HEK293 (cell line): ENCODE measurements at regions not wholly inside any gene's neighbourhood (a gene's known extent, or its start where the extent isn't known, plus 50 kb on each side); places are given as distances from the start of the nearest gene placed in this dataset.
"Not testable (repeated sequence)": the region's sequence is repeated elsewhere in the genome, so short reads cannot be mapped to it uniquely, and the experiment has no call there.

Experiments used
- CTCF ChIA-PET: fragments of 350-600 bp; formaldehyde crosslinking; extraction: SDS; loops from one replicate; lab custom pipeline; 2021; ENCODE audit warnings: antibody characterized with exemption; lab: Yijun Ruan, JAX
- POLR2A ChIA-PET: fragments of 300-600 bp; formaldehyde crosslinking; extraction: SDS; loops from one replicate; lab custom pipeline; 2020; ENCODE audit warnings: antibody characterized with exemption, inconsistent platforms; lab: Yijun Ruan, JAX
- H3K27ac ChIP-seq: fragments of 200-500 bp; sonication (Bioruptor generic); 2 replicates; pipeline ENCODE4 v1.5.1; 2014; ENCODE audit warnings: low read depth, low read length, control low read depth, inconsistent platforms; ENCODE audit errors: extremely low read depth
- H3K36me3 ChIP-seq, 2 experiments: fragments of 200-500 bp in 1 of 2; sonication (Bioruptor generic) in 1 of 2; 1 replicate in 1 of 2; 2 replicates in 1 of 2; pipeline ENCODE4 v1.5.1; 2014 to 2017; ENCODE audit warnings: inconsistent platforms in 2 of 2, low read length in 2 of 2; ENCODE audit not compliant: control insufficient read depth in 2 of 2, insufficient read depth in 1 of 2
- H3K4me1 ChIP-seq: fragments of 200-500 bp; sonication (Bioruptor generic); 2 replicates; pipeline ENCODE4 v1.5.1; 2014; ENCODE audit warnings: mild to moderate bottlenecking, low read length, inconsistent platforms; ENCODE audit not compliant: control insufficient read depth, insufficient read depth
- H3K4me3 ChIP-seq: 2 replicates; pipeline ENCODE4 v1.5.1; 2011; ENCODE audit warnings: low read depth, mild to moderate bottlenecking, control low read depth, low read length, moderate library complexity
- H3K9me3 ChIP-seq: fragments of 200-500 bp; sonication (Bioruptor generic); 2 replicates; pipeline ENCODE4 v1.5.1; 2014; ENCODE audit warnings: low read depth, low read length, inconsistent platforms; ENCODE audit not compliant: control insufficient read depth, insufficient read depth
- MZF1 ChIP-seq: fragments of 450-650 bp; formaldehyde crosslinking; IDR thresholded peaks from 2 replicates; pipeline ENCODE4 v1.5.1; 2017; ENCODE audit warnings: missing biosample characterization, missing genetic modification characterization, borderline replicate concordance
- OSR2 ChIP-seq: fragments of 450-650 bp; formaldehyde crosslinking; IDR thresholded peaks from 2 replicates; pipeline ENCODE4 v1.5.1; 2016; ENCODE audit warnings: missing biosample characterization, missing genetic modification characterization
- ZBTB48 ChIP-seq: fragments of 450-650 bp; formaldehyde crosslinking; IDR thresholded peaks from 2 replicates; pipeline ENCODE4 v1.5.1; 2016; ENCODE audit warnings: missing biosample characterization, missing genetic modification characterization
- ZEB2 ChIP-seq: fragments of 450-650 bp; formaldehyde crosslinking; IDR thresholded peaks from 2 replicates; pipeline ENCODE4 v1.5.1; 2016; ENCODE audit warnings: missing biosample characterization, missing genetic modification characterization
- ZNF169 ChIP-seq: fragments of 450-650 bp; formaldehyde crosslinking; IDR thresholded peaks from 2 replicates; pipeline ENCODE4 v1.5.1; 2016; ENCODE audit warnings: missing biosample characterization, missing genetic modification characterization
- ZNF24 ChIP-seq: fragments of 450-650 bp; formaldehyde crosslinking; IDR thresholded peaks from 2 replicates; pipeline ENCODE4 v1.5.1; 2016; ENCODE audit warnings: missing biosample characterization, missing genetic modification characterization
- ZNF426 ChIP-seq: fragments of 450-650 bp; formaldehyde crosslinking; IDR thresholded peaks from 2 replicates; pipeline ENCODE4 v1.5.1; 2017; ENCODE audit warnings: missing biosample characterization, missing genetic modification characterization, mild to moderate bottlenecking, inconsistent platforms, moderate library complexity
- ZNF473 ChIP-seq: fragments of 450-650 bp; formaldehyde crosslinking; IDR thresholded peaks from 2 replicates; pipeline ENCODE4 v1.5.1; 2017; ENCODE audit warnings: missing biosample characterization, missing genetic modification characterization
- ZNF488 ChIP-seq: fragments of 450-650 bp; formaldehyde crosslinking; IDR thresholded peaks from 2 replicates; pipeline ENCODE4 v1.5.1; 2016; ENCODE audit warnings: missing biosample characterization, missing genetic modification characterization
- ZNF521 ChIP-seq: fragments of 450-650 bp; formaldehyde crosslinking; IDR thresholded peaks from 2 replicates; pipeline ENCODE4 v1.5.1; 2017; ENCODE audit warnings: missing biosample characterization, mild to moderate bottlenecking, missing genetic modification characterization
- ZNF571 ChIP-seq: fragments of 450-650 bp; formaldehyde crosslinking; IDR thresholded peaks from 2 replicates; pipeline ENCODE4 v1.5.0; 2017; ENCODE audit warnings: missing biosample characterization, missing genetic modification characterization
- ZNF624 ChIP-seq: fragments of 450-650 bp; formaldehyde crosslinking; IDR thresholded peaks from 2 replicates; pipeline ENCODE4 v1.5.1; 2017; ENCODE audit warnings: missing biosample characterization, missing genetic modification characterization
- ZNF76 ChIP-seq: fragments of 450-650 bp; formaldehyde crosslinking; IDR thresholded peaks from 2 replicates; pipeline ENCODE4; 2016; ENCODE audit warnings: low read depth, missing biosample characterization, missing genetic modification characterization, borderline replicate concordance
- ZNF830 ChIP-seq: fragments of 450-650 bp; IDR thresholded peaks from 2 replicates; pipeline ENCODE4 v1.5.0; 2018; ENCODE audit warnings: missing biosample characterization, missing genetic modification characterization, low read depth, mild to moderate bottlenecking, moderate library complexity
- ZSCAN16 ChIP-seq: fragments of 450-650 bp; formaldehyde crosslinking; IDR thresholded peaks from 2 replicates; pipeline ENCODE4 v1.5.1; 2016; ENCODE audit warnings: missing biosample characterization, missing genetic modification characterization
- TF ChIP-seq, protein P1 (sequence below): fragments of 450-650 bp; formaldehyde crosslinking; IDR thresholded peaks from 2 replicates; pipeline ENCODE4 v1.5.1; 2016; ENCODE audit warnings: missing biosample characterization, missing genetic modification characterization
- TF ChIP-seq, protein P2 (sequence below): fragments of 450-650 bp; formaldehyde crosslinking; IDR thresholded peaks from 2 replicates; pipeline ENCODE4 v1.5.1; 2017; ENCODE audit warnings: missing biosample characterization, missing genetic modification characterization

DNA sequence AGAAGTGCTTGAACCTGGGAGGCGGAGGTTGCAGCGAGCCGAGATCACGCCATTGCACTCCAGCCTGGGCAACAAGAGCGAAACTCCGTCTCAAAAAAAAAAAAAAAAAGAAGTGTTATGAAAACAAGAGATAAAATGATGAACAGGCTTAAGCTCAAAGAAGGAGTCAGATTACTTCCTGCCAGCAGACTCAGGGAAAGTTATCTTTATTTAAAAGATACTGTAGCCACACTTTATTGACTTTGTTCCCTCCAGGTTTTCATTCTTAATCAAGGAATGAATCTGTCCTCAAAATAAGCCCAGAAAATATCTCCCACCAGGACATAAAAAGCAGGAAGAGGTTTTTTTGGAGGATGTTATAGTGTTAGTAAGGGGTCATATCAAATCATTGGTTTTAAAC, 176.5 kb upstream of the KCNMB2 start:
- TF ChIP-seq ZEB2 (tag by site-specific recombination) (no peak), ZNF24 (tag by site-specific recombination) (no peak), ZNF473 (no peak), ZNF426 (tag by site-specific recombination) (no peak), ZSCAN16 (tag by site-specific recombination) (no peak), ZNF76 (tag by site-specific recombination) (no peak), ZNF830 (tag by site-specific recombination) (no peak), ZBTB48 (tag by site-specific recombination) (no peak), OSR2 (no peak), ZNF488 (no peak), ZNF571 (no peak), ZNF624 (tag by site-specific recombination) (no peak)
- TF ChIP-seq, protein P1, sequence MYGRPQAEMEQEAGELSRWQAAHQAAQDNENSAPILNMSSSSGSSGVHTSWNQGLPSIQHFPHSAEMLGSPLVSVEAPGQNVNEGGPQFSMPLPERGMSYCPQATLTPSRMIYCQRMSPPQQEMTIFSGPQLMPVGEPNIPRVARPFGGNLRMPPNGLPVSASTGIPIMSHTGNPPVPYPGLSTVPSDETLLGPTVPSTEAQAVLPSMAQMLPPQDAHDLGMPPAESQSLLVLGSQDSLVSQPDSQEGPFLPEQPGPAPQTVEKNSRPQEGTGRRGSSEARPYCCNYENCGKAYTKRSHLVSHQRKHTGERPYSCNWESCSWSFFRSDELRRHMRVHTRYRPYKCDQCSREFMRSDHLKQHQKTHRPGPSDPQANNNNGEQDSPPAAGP (tag by site-specific recombination): no peak
- POLR2A ChIA-PET: no interaction called here
- H3K4me3 ChIP-seq: no peak overlapping the region
- no peaks in the 10 kb centered on the region for H3K9me3 ChIP-seq
- H3K4me1 ChIP-seq: no peaks in the 10 kb centered on the region
- H3K27ac ChIP-seq: no peak overlapping the region
- H3K36me3 ChIP-seq: no peaks in the 10 kb centered on the region
- CTCF ChIA-PET: interaction anchor here (0.8 kb wide), 1 partner anchor 25 kb away, joined by 3 read pairs; no protein-coding TSS in a partner anchor

DNA sequence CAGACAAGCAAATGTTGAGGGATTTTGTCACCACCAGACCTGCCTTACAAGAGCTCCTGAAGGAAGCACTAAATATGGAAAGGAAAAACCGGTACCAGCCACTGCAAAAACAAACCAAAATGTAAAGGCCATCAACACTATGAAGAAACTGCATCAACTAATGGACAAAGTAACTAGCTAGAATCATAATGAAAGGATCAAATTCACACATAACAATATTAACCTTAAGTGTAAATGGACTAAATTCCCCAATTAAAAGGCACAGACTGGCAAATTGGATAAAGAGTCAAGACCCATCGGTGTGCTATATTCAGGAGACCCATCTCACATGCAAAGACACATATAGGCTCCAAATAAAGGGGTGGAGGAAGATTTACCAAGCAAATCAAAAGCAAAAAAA, 173.2 kb upstream of the KCNMB2 start:
- H3K36me3 ChIP-seq, POLR2A ChIA-PET, H3K4me1 ChIP-seq, H3K9me3 ChIP-seq, H3K27ac ChIP-seq, H3K4me3 ChIP-seq, CTCF ChIA-PET: not testable (repeated sequence)

- ChIA-PET POLR2A (no interaction called here), CTCF (no interaction called here)
- no peak overlapping the region for H3K27ac ChIP-seq
- no peaks in the 10 kb centered on the region for H3K4me1 ChIP-seq
- H3K9me3 ChIP-seq: no peaks in the 10 kb centered on the region
- no peak overlapping the region for H3K4me3 ChIP-seq
- no peak for TF ChIP-seq ZNF169 (tag by site-specific recombination)
- TF ChIP-seq MZF1 (tag by site-specific recombination): no peak
- H3K36me3 ChIP-seq: no peaks in the 10 kb centered on the region
These were observed 168.2 kb upstream of the KCNMB2 start for GRCh38 chr3:178367817-178368617.

- TF ChIP-seq ZNF521 (tag by site-specific recombination): no peak
- TF ChIP-seq, protein P2, sequence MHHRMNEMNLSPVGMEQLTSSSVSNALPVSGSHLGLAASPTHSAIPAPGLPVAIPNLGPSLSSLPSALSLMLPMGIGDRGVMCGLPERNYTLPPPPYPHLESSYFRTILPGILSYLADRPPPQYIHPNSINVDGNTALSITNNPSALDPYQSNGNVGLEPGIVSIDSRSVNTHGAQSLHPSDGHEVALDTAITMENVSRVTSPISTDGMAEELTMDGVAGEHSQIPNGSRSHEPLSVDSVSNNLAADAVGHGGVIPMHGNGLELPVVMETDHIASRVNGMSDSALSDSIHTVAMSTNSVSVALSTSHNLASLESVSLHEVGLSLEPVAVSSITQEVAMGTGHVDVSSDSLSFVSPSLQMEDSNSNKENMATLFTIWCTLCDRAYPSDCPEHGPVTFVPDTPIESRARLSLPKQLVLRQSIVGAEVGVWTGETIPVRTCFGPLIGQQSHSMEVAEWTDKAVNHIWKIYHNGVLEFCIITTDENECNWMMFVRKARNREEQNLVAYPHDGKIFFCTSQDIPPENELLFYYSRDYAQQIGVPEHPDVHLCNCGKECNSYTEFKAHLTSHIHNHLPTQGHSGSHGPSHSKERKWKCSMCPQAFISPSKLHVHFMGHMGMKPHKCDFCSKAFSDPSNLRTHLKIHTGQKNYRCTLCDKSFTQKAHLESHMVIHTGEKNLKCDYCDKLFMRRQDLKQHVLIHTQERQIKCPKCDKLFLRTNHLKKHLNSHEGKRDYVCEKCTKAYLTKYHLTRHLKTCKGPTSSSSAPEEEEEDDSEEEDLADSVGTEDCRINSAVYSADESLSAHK (tag by site-specific recombination): no peak
- Histone ChIP-seq H3K9me3 (no peaks in the 10 kb centered on the region), H3K27ac (no peak overlapping the region), H3K4me3 (no peak overlapping the region), H3K4me1 (no peaks in the 10 kb centered on the region), H3K36me3 (no peaks in the 10 kb centered on the region)
- ChIA-PET CTCF (no interaction called here), POLR2A (no interaction called here)
These were observed 167.2 kb upstream of the KCNMB2 start for GRCh38 chr3:178369006-178369405.
